Stimulated activated CD4-positive, alpha-beta T cell treated with anti-CD3 and anti-CD28 coated beads, Interleukin-12 subunit alpha, Interleukin-12 subunit beta, amount 100 ng/mL, for 24 hours (primary cell): ENCODE measurements at regions not wholly inside any gene's neighbourhood (a gene's known extent, or its start where the extent isn't known, plus 50 kb on each side); places are given as distances from the start of the nearest gene placed in this dataset.
A peak's percentile ranks its signal among the peaks of the same experiment; 100 is the strongest.

ENCODE experiments used
- DNase-seq, 2 experiments: peaks; one replicate each; pipeline ENCODE4 v3.0.0-alpha.2; 2020; ENCODE audit warnings: low read depth in 2 of 2

DNA sequence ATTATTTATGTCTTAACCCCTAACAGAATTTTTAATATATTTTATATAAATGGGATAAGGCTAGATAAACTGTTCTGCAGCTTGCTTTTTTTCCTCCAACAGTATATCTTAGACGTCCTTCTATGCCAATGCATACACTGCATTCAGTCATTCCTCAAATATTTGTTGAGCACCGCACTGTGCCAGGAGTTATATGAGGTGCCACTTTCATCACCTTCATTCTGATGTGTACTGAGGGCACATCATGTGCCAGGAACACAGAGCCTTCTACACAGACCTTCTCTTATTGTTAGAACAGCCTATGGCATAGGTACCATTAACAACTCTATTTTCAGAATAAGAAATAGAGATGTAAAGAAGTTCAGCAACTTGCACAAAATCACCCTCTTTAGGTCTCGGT is 570.1 kb downstream of the CDK5RAP2 start:
- DNase-seq, result no peak

DNA sequence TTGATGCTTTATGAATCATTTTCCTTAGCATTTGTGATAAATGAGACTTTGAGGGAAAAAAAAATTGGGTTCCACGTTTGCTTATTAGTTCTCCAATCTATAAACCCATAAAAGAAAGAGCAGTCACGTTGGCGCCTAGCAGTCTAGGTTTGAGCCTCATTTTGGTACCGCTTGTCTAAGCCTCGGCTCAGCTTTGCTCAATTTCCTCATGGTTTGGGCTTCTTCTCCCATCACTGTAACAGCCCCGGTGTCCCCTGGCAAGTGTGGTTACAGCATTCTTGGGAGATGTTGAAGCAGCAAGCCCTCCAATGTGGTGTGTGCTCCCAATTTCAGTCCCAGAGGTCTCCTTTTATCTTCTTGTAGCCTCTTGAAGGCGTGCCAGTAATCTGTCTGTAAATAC is 578.4 kb downstream of the CDK5RAP2 start:
- no peak for DNase-seq

DNA sequence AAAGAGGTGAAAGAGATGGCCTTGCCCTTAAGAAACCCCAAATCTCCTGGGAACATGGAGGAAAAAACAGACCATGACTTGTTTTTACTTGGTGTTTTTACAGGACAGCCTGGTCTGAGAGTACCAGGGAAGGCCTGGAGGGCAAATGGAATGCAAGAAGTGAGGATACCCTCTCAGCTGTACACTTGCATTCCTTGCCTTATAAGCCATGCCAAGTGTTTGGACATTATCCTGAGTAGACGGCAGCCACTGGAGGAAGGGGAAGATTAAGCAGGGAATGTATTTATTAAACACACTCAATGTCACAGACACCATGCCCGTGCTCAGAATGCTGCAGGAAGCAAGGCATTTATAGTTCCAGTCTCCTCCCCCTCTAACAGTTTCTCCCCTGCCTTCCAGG is 581.4 kb downstream of the CDK5RAP2 start:
- no peak for DNase-seq

DNA sequence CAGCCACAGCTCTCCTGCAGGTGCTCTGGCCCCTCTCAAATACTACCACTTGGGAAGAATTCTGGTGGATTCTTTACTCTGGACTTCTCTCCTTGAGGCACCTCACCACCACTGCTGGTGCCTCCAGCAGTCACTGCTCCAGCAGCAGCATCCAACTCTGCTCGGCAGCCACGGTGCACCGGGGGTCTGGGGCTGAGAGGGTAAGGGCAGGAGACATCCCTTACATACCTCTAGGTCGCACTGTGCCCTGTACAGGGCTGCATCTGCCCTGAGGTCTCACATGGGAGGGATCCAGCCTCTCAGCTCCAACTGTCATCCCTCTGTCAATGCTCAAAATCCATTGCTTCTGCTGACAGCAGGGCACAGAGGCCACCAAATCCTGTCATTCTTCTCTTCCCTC is 588.2 kb downstream of the CDK5RAP2 start:
- DNase-seq, result no peak

DNA sequence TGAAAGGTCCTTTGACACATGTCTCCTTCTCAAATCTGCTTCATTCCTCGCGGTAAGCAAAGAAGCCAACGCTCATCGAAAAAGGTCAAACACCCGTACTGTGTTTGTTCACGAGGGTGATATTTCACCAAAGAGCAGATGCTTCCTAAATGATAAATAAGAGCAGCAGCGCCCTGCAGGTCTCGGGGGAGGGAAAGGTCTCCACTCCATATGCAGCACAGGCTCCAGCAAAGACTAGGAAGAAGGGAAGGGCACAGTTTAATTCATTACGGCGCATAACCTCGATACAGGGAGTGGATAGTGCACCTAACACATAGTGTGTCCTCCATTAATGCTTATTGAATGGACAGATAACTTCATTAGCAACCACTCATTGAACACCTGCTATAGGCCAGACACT is 593.3 kb downstream of the CDK5RAP2 start:
- no peak for DNase-seq

DNA sequence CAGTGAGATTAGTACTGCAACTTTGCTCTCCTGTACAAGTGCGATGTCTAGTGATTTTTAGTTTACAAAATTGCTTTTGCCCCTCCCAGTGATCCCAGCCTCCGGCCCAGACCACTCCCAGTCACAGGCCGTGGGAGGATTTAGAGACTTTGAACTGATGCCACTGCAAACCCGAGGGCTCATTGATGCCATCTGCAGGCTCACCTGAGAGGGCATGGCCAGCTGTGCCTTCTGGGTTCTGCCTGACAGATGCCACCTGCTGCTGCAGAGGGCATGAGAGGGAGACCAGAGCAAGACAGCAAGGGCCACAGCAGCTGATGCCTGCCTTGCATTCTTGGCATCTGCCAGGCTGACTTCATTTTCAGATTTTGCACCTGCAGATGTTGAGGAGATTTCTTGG is 593.8 kb downstream of the CDK5RAP2 start:
- DNase-seq, result no peak

DNA sequence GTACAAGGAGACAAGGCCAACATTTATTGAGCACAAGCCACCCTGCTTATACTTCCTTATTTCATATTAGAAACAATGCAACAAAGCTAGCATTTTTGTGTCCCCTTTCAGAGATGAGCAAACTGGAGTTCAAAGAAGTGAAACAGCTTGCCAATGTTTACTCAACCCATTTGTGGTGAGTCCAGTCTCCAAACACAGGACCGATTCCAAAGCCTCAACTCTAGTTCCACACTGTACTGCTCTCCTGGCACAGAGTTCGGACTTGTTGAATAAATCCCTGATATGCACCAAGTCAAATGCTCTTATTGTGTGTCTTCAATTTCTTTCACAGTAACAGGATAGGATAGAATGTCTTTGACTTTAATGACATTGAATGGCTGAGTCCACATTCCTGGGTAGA is 604.8 kb upstream of the BRINP1 start:
- no peak for DNase-seq

DNA sequence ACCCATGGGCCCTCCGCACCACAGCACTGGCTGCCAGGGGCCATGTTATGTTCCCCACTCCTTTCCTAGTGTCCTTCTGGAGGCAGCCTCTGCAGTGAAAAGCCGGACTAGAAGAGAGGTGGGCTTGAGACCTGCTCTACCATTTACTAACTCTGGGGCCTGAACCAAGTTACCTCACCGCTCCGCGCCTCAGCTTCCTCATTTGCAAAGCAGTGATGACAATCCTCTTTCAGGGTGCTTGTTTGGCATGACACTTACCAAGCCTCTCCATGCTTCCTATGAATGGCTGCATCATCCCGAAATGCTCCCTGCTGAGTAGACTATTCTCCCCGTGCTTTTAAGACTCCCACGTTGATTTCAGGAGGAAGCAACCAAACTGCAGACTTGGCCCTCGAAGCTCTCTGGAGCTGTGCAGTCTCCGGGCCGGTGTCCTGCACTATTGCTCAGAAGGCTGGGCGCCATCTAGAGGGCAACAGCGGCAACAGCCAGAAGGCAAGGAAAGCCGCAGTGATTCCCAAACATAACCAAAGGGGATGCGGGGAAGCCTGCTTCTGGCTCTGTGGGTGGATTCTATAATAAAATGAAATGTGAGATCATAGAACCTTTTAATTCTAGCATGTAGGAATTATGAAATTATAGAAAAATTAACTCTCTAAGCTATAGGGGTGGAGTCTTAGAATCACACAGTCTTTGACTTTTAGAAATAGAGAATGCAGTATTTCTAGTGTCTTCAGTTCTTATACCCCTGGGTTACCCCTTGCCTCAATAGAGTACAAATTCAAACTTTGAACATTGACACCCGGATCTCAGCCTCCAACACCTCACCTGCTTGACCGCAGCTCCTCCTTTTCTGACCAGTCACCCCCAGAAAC is 599.8 kb upstream of the BRINP1 start:
- peak in 1 of 2 experiments; percentile 36 for DNase-seq

DNA sequence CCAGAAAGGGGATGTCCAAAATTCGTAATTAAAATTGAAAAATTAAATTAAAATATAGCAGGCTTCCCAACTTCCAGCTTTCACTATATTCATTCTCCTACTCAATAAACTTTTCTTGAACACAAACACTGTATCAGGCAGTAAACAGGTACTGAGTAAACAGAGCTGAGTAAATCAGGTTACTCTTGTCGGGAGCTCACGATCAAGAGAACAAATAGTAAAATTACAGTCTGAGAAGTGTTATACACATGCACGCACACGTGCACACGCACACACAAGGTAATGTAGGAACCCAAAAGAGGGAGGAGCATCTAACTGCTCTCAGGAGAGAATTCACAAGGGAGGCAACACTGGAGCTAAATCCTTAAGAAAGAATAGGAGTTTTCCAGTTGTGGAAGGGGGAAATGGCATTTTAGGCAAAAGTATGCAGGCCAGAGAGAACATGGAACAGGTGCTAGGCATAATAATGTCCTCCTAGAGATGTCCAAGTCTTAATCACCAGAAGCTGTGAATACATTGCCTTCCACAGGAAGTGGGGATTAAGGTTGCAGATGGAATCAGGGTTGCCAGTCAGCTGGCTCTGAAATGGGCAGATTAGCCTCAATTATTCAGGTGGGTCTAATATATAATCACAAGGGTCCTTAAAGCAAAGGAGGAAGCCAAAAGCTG is 598.8 kb upstream of the BRINP1 start:
- no peak for DNase-seq

DNA sequence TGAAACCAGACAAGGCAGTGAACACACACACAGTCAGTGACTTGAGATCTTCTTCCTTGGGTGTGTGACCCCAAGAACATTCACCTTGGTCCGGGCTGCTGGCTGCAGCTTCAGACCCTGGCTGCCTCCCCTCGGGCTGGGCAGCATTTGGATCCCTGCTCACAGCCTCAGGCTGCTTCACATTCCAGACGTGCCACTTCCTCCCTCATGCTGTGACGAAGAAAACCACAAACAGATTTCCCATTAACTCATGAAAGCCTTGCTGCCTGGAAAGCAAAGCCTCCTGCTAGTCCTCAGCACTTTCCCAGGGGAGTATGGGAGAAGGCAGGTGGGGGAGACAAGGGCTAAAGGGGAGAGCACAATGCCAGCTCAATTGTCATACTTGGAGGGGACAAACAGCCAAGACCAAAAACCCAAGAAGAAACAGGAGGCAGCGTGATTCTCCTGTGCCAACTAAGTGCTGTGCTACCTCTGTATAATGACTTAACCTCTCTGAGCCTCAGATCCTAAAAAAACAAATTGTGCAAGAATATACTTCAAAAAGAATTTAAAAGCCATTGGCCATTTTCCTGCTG is 594.6 kb upstream of the BRINP1 start:
- DNase-seq, result no peak

DNA sequence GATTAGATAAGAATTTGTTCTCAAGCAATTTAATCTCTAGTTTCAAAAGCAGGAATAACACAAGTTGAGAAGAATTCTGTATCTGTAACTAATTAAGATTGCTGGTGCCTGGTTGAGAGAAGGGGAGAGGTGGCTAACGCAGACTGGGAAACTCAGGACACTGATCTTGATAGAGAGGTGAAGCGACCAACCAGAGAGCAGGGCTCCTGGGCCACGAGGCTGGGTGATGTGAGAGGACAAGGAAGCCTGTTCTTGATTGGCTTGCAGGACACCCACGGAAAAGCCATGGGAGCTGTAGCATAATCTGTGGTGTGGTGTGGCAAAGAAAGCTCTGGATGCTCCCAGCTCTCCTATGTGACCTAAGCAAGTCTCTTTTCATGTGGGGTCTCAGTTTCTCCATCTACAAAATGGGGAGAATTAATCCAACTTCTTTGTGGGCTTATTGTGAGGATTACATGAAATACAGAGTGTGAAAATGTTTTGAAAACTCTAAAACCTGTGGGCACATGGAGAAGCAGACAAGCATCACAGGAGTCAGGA is 594.1 kb upstream of the BRINP1 start:
- no peak for DNase-seq

DNA sequence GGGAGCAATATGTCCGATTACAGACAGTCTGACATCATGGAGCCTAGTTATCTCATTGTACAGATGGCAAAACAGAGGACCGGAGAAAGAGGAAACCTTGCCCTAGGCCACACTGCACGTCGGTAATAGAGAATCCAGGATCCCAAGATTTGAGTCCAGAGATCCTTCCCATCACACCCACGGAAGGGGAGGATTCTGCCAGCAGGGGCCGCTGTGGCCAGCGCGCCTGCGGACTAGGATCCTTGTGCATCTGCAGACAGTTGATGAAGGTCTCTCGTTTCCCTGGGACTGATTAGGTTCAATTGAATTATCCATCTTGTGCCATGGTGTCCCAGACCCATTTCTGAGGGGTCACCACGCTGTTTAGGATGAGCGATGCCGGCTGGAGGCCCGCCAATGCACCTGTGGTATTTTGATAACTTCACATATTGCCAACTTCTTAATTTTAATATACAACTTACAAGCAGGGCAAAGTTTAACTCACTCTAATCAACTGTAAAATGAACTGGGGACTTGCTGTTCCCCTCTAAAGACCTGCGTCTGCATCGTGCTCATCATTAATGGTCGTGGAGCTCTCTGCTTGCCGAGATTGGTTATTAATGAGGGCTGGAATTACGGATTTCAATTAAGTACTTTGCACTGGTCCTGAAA is 592.7 kb upstream of the BRINP1 start:
- DNase-seq, result no peak

DNA sequence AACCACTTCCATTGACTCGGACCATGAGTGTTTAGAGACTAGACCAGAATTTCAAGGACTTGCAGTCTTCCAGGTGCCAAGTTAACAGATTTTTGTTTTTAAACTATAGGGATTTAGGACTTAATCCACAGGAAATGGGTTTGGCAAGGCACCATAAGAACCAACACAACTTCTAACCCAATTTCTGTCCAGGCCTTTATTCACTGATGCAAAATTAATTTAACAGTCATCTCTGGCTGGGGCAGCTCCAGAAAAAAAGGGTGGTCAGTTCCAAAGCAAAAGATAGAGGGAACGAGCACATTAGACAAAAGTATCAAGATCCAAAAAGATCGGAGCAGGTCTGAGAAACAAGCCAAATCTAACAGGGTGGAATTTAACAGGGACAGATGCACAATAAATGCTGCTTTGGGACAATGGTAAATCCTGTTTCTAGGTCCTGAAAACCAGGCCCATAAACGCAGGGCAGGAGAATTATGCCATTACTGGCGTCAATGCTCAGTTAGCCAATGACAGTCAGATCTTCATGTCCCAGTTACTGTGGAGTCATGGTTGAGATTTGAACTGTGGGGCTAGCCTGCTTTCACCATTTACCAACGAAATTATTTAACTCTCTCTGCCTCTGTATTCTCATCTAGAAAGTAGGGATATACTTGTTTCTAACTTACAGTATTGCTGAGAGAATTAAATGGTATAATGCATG is 590.8 kb upstream of the BRINP1 start:
- no peak for DNase-seq

DNA sequence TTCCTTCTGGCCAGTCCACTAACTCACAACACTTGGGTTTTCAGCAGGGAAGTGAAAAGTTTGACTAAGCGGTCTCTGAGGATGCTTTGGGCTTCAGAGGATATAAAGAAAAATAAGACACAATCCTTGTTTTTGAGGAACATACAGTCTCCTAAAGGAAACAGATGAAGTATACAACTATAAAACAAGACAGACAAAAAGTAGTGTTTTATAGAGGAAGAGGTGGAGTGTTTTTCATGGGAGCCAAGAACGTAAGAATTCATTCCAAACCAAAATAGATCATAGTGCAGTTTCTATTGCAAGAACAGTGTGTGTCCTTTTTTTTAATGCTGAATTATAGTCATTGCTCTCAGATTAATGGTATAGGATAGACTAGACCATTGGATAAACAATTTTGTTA is 586.9 kb upstream of the BRINP1 start:
- DNase-seq, result no peak

DNA sequence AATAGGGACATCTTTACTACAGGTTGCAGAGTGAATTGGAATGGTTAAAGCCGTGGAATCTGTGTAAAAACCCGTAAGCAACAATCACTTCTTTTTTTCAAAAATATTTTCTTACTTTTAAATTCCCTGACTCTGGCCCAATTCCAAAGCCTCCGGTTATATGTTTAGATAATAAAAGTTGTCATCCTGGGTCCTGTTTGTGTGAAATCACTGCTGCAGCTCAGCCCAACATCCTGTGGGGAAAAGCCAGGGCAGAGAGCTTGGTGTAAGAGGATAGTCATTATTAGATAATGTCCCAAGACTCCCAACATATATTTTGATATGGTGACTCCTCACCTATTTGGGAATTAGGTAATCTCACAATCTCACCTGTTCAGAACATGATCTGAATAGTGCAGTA is 586.0 kb upstream of the BRINP1 start:
- no peak for DNase-seq

DNA sequence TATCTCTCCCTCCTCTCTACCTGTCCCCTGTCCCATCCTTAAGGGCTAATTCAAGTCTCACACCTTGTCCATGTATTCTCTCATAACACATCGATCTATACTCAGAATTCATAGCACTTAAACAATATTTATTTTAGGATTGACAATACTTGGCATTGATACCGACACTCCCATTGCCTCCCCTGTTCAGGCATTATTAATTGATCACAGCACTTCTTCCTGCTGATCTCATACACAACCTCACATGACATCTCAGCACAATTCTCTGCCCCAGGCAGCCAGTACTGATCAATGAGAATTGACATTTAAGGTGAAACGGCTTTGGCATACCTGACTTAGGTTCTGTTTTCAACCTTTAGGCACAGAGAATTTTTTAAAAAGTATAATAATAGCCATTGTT is 582.4 kb upstream of the BRINP1 start:
- DNase-seq, result no peak

DNA sequence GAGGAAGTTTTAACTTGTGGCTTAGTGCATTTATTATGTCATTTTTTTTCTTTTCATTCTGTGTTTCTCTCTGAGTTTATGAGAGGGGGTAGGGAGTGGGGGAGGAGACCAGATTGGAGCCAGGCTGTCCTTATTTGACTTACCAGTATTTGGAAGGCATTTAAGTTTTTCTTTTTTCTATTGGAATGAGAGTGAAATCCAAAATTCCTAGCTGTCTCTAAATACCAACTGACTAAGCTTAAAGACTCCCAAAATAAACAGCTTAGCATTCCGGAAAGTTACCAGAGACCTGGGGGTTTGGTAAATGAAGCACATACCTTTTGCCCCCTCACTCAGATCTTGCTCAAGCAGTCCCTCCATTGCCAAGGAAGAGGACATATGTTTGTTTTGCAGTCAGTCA is 581.9 kb upstream of the BRINP1 start:
- no peak for DNase-seq

DNA sequence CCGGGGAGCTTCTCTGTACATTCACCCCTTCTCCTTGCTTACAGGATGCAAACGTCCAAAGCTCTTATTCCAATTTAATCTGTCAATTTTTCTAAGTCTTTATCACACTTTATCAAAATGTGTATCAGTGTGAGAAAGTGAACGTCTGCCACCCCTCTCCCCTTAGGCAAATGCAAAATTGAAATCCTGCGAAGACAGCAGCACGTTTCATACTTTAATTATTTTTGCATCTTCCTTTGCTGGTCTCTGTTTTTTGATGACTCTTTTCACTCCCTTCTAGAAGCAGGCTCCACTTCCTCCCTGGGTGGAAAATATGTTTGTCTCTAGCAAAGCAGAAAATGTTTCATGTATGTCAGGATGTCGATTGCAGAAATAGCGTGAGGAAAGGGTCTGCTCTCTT is 576.5 kb upstream of the BRINP1 start:
- no peak for DNase-seq

DNA sequence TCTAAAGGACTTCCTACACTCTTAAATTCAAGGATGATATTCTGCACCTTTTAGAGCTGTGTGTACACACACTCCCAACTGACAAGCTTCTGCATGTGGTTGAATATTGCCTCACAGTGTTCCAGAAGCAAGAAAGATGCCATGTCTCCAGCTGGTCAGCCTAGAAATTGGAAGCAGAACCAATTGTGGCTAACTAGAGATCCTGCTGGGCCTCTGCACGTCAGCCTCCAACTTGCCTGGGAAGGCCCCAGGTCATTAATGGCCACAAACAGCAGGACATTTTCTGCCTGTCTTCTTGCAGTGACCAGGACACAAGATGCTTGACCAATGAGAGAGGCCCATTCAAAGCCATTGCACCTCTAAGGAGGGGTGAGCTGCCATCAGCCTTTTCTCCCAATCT is 571.9 kb upstream of the BRINP1 start:
- DNase-seq, result no peak

DNA sequence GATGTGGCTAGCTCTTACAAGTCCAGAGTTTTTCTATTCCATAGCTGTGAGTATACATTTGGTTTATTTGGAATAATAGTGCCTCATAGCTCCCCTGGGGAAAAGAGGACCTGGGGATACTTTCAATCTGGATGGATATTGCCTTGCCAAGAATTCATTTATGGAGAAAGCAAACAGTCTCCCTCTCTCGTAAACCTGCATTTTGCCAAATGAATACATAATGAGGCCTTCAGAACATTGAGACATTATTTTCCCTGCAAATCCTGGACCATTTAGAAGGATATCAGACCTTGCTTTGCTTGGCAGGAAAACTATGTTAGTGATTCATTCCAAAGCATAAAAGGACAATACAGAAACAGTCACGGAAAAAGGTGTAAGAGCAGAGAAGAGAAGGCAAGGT is 569.6 kb upstream of the BRINP1 start:
- no peak for DNase-seq

DNA sequence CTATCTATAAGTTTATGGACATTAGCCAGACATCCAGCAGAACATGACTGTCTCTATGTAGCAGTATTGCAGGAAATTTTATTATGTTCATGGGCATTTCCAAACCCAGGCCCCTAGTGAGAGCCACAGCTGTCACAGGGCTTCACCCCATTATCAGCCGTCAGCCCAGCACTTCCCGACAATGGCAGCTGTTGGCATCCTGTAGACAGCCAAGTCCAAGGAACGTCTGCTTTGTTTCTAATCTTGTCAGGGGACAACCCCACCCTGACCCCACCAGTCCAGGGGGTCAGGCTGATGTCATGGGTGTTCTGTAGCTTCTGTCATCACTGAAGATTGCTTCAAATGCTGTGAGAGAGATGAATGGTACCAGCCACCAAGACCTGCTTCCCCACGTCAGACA is 565.3 kb upstream of the BRINP1 start:
- no peak for DNase-seq

DNA sequence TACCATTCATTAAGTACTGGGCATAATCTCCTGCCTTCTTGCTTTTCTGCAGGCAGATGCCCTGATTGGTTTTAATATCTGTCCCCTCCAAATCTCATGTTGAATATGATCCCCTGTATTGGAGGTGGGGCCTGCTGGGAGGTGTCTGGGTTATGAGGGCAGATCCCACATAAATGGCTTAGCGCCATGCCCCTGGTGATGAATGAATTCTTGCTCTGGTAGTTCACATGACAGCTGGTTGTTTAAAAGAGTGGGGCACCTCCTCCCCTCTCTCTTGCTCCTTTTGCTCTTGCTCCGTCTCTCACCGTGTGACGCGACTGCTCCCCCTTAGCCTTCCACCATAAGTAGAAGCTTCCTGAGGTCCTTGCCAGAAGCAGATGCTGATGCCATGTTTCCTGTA is 564.0 kb upstream of the BRINP1 start:
- DNase-seq, result no peak
